H4 (cell line): ENCODE measurements at regions not wholly inside any gene's neighbourhood (a gene's known extent, or its start where the extent isn't known, plus 50 kb on each side); places are given as distances from the start of the nearest gene placed in this dataset.
"Not testable (repeated sequence)": the region's sequence is repeated elsewhere in the genome, so short reads cannot be mapped to it uniquely, and the experiment has no call there.

Experiments used
- DNase-seq: peaks from one replicate; pipeline ENCODE4 v3.0.0-alpha.2; 2015; ENCODE audit warnings: low spot score

DNA sequence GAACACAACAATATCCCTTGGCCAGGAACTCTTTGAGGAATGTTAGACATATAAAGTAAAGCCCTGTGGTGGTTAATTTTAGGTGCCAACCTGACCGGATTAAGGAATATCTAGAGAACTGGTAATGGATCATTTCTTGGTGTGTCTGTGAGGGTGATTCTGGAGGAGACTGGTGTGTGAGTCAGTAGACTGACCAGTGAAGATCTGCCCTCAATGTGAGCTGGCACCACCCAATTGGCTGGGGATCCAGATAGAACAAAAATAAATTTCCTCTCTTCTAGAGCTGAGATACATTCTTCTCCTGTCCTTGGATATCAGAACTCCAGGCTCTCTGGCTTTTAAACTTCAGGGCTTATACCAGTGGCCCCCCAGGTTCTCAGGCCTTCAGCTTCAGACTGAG lies 56.2 kb upstream of the TNPO1 start:
- DNase-seq, result no peak

DNA sequence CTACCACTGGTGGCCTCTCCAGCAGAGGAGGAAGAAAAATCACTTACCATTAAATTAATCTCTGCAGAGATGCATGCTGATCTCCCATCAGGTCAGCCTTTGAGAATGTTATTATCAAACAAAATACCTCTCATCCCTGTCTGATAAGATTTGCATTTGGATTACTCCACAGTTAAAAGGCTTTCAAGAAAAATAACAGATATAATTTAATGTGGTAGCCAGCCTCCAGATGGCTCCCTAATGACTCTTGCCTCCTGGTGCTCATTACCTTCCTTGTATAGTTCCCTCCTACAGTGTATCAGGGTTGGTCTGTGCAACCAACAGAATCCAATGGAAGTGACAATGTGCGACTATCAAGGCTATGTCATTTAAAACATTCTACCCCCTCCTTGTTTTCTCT lies 63.6 kb upstream of the TNPO1 start:
- no peak for DNase-seq

DNA sequence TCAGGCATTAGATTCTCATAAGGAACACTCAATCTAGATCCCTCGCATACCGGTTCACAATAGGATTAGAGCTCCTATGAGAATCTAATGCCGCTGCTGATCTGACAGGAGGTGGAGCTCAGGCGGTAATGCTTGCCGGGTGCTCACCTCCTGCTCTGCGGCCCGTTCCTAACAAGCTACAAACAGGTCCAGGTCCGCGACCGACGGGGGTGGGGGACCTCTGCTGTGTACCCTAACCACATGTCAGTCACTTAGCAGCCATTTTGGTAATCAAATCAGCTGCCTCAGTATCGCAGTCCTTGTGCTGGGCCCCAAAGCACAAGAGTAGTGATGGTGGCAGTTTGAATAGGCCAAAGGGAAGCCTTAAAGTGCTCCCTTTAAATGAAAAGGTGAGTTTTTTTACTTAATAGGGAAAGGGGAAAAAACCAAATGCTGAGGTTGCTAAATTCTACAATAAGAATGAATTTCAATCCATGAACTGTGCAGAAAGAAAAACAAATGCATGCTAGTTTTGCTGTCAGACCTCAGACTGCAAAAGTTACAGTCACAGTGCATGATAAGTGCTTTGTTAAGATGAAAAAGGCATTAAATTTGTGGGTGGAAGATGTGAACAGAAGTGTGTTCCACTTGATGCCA lies 67.0 kb upstream of the TNPO1 start:
- DNase-seq, result no peak

DNA sequence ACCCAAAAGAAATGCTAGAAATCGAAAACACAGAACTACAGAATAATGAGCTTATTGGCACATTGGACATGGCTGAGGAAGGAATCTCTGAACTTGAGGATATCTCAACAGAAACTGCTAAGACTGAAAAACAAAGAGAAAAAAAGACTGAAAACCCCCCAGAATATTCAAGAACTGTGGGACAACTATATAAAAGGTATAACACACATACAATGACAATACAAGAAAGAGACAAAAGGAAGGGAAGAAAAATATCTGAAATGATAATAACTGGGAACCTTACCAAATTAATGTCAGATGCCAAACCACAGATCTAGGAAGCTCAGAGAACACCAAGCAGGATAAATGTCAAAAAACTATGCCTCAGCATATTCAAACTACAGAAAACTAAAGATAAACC lies 68.6 kb upstream of the TNPO1 start:
- no peak for DNase-seq

DNA sequence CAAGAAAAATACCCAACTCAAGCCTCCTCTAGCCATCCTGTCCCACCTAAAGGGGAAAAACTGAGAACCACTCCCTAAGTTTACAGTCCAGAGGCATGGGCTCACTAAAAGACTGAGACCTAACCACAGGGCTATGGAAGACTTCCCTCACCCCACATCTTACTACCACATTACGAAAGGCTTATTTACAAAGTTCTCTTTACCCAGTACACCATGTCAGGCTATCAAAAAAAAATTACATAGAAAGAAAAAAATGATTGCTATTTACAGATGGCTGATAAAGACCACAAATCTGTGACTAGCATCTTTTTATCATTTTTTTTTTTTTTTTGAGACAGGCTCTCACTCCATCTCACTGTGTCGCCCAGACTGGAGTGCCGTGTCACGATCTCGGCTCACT lies 69.7 kb upstream of the TNPO1 start:
- DNase-seq, result peak; percentile 7

DNA sequence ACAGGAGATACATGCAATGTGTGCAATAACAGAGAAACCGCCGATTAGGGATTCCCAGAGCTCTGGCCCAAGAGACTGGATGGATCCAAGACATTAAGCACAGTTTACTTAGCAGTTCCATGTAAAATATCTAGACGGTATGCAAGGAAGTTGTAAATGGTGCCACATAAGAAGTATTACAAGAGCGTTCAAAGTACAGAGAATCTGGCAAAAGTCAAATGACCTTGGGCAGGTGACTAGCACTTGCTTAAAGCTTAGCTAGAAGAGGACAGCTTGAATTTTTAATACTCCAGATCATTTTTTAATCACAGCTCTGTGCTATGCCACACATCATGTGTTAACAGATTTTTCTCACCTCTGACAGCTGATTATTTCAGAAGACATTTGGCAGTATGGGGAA lies 72.3 kb upstream of the TNPO1 start:
- DNase-seq, result no peak

DNA sequence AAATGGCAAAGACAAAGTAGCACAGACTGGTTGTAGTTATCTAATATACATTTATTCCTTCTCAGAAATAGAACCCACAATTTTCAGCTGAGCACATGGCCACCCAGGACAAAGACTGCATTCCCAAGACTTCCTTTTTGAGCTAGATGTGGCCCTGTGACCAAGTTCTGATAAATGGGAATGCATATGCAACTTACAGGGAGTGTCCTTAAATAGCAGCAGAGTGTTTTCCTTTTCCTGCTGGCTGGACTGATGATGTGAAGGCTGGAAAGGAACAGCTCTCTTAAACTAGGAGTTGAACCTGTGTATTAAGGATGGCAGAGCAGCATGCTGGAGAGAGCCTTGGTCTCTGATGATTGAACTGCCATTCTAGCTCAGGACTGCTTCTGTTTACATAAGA lies 74.7 kb upstream of the TNPO1 start:
- DNase-seq, result no peak

DNA sequence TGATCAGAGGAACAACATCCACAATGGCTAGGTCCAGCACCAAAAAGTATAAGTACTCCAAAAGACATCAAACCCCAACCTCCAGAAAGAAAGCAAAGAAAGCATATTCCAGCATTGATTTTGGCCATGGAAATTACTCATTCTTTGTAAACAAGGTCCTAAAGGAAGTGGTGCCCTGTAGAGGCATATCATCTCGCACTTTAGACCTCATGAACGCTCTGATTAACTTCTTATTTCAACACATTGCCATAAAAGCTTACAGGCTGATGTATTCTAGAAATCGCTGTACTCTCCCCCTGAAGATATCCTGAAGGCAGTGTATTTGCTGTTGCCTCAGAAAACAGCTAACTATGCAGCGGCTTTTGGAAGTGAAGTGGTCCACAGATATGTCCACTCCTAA lies 82.7 kb upstream of the TNPO1 start:
- DNase-seq, result no peak

DNA sequence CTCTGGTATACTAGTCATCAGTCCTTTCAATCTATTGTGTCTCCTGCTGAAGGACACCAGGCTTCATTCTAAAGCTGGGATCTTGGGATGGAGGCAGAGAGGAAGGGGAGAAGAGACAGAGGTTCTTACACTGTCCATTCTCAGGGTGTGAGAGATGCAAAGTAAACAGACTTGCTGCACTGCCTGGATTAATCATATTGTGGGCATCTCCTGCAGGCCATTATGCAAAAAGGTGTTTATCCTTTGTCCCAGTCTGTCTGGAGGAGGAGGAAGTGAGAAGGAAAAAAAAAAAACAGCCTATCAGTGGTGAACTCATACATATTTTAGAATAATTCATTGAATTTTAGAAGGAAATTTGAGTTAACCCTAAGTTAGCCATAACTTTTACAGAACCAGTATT lies 92.9 kb upstream of the TNPO1 start:
- no peak for DNase-seq

DNA sequence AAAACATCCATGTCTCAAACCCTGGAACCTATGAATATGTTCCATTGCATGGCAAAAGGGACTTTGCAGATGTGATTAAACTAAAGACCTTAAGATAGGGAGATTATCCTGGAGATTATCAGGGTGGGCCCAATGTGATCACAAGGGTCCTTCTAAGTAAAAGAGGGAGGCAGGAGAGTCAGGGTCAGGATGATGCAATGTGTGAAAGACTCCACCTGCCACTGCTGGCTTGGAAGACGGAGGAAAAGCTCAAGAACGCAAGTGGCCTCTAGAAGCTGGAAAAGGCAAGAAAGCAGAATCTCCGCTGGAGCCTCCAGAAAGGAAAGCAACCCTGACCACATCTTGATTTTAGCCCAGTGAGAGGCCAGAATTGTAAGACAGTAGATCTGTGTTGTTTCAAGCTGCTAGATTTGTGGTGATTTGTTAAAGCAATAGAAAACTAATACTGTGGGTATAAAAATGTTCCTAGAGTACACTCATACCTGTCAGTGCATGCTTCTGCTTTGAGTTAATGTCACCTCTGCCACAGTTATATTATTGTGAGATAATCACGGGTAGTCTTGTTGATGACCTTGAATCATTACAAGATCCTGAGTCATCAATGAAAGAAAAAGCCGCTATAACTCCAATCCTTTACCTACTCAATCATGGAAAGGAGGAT lies 93.5 kb upstream of the TNPO1 start:
- DNase-seq, result no peak

DNA sequence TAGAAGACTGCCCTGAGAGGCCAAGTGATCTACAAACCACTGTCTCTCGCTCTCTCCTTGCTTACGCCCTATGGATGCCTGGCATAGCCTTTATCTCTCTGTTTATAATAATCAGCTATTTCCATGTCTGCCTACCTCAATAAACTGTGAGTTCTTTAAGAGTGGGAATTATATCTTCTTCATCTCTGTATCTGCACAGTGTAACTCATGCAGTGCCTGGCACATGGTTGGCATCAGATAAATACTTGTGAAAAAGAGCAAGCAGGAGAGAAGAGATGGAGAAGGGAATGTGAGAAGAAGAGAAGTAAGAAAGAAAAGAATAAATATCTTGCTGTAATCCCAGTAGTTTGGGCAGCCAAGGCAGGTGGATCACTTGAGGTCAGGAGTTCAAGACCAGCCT lies 94.6 kb upstream of the TNPO1 start:
- DNase-seq, result no peak

DNA sequence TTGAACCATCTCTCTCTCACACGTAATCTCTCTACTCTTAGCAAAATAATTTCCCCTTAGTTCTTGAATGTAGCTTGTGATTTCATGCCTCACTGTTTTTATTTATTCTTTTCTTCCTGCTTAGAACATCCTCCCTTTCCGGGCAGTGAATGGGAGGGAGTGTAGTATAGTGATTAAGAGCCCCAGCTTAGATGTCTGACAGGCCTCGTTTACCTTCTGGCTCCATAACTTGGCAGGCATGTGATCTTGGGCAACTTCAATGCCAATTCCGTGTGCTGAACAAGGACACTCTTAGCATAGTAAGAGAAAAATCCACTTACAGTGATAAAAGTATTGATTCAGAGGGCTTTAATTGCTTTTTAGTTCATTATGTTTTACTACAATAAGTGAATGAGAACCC lies 96.3 kb upstream of the TNPO1 start:
- DNase-seq, result no peak

DNA sequence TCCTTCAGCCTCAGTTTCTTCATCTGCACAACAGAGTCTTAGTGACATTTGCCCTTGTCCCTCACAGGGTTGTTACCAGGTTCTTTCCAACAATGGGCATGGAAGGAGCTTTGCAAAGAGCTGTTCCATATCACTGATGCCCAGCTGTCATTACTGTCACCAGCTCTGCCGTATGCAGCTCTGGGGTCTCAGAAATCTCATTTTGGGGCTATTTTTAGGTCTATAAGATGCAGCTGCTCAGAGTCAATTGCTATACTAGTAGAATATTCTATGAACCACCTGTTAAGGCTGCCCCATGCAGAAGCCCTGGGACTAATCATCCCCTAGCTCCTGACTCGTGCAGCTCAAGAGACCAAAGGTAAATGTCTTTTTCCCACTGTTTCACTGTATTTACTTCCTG lies 105.1 kb upstream of the TNPO1 start:
- no peak for DNase-seq

DNA sequence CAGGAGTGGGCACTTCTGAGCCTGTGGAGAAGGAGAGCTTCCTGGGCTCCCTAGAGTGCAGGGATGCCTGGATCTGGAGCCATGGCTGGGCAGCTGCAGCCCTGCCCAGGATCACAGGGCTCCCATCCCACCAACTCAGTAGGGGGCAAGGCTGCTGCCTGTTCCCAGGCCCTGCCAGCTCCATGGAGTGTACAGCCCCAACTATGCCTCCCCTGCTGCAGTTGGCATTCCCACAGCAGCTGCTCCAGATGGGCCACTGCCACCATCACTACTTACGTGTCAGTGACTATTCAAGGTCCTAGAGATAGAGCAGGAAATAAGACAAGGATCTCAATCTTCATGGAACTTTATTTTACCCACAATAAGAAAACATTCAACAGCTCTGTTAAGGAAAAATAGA lies 107.1 kb upstream of the TNPO1 start:
- no peak for DNase-seq

DNA sequence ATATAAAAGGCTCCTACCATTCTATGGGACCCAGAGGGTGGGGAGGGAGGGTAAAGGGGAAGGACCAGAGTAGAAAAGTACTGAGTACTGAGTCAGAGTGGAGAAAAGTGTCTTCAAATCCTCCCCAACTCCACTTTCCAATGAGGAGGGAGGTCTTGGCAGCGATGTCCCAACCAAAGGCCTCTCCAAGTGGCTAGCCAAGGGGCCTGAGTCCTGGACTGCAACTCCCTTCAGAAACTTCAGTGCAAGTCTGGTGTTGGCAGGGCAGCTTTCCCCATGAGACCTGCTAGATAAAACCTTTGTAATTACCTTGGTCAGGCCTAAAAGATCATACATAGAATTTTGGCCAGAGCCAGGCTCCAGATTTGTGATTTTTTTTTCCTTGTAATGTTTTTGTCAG lies 111.3 kb upstream of the TNPO1 start:
- DNase-seq, result no peak

DNA sequence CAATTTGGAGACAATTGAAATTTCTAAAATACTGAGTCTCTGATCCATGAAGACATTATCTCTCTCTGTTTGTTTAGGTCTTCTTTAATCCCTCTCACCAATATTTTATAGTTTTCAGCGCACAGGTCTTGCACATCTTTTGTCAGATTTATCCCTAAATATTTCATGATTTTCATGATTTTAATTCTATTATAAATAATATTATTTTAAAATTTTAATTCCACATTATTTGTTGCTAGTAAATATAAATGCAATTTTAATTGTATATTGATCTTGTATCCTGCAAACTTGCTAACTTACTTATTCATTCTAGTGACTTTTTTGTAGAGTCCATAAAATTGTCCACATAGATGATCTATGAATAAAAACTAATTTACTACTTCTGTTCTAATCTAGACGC lies 112.6 kb upstream of the TNPO1 start:
- no peak for DNase-seq

DNA sequence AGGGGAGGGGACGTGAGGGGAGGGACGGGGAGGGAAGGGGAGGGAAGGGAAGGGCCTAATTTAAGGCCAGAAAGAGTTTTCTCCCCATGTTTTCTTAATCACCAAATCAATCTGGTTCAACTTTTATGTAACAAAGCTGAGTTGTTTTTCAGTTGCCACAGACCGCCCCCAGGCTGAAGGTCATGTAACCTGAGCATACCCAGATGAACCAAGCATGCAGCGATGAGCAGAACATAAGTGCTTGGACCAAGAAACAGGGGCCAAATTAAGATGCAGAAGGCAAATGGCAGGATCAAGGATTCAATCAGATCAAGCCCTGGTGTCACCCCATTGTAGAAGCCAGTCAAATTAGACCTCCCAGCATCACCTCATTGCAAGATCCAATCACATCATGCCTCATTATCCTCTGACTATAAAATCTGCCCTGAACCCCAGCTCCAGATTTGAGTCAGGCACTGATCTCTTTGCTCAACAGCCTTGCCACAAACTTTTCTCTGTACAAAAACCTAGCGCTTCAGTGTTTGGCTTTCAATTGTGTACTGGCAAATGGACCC lies 113.5 kb upstream of the TNPO1 start:
- no peak for DNase-seq

DNA sequence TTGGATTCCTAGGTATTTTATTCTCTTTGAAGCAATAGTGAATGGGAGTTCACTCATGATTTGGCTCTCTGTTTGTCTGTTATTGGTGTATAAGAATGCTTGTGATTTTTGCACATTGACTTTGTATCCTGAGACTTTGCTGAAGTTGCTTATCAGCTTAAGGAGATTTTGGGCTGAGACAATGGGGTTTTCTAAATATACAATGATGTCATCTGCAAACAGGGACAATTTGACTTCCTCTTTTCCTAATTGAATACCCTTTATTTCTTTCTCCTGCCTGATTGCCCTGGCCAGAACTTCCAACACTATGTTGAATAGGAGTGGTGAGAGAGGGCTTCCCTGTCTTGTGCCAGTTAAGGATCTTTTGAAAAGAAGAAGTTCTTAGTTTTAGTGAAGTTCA lies 114.4 kb upstream of the TNPO1 start:
- DNase-seq, result not testable (repeated sequence)

DNA sequence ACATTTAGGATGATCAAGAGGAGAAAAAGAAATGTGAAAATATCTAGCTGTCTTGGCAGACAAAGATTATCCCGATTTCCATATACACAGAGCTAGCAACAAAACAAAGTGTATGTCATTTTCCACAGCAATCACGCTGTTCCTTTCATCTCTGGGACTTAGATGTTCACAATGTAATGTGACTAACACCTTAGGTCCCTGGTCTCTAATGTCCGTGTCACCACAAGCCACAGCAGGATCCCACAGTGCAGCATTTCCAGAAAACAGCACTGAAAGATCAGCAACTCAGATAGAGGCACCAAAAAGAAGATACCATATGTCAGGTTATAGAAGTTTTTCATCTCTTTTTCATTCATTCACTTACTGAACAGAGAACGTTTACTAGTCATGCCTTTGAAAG lies 118.0 kb upstream of the TNPO1 start:
- DNase-seq, result no peak

DNA sequence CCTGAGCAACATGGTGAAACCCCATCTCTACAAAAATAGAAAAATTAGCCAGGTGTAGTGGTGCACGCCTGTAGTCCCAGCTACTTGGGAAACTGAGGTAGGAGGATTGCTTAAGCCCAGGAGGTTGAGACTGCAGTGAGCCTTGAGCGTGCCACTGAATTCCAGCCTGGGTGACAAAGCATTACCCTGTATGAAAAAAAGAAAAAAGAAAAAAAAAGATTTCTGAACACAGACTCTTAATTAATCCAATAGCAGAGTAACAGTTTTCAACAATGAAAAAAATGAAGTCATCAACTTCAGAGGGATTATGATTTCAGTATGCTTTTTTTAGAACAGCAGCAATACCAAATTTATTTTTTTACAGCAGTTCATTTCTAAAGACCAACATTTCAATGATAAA lies 118.8 kb upstream of the TNPO1 start:
- no peak for DNase-seq

DNA sequence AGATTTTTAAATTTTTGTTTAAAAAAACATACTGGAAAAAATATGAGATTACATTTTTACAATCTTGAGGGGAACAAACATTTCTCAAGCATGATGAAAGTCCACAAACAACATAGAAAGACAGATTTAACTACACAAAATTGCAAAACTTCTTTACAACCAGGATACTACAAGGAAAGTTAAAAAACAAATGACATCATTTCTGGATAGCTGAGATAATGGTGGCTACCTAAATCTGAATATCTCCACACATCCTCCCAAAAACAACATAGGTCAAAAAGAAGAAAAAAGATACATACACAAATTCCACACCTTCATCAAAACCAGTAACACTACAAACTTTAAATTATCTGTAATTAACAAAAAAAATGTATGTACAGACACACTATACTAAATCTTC lies 120.8 kb upstream of the TNPO1 start:
- DNase-seq, result no peak

DNA sequence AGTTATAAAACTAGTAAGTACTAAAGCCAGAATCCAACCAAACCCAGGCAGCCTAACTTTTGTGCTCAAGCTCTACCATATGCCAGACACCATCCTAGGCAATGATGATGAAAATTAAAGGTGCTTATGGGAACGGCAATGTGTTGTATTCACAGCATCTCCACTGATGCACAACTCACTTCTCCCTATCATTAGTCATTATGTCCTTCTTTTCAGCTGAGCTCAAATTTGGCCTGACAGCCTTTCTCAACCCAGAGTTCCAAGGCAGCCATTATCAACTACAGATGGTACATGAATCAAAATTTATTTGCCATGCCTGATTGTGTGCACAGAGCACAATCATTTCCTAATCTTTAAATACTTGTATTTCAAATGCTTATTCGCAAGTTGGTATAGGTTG lies 121.6 kb upstream of the TNPO1 start:
- DNase-seq, result no peak

DNA sequence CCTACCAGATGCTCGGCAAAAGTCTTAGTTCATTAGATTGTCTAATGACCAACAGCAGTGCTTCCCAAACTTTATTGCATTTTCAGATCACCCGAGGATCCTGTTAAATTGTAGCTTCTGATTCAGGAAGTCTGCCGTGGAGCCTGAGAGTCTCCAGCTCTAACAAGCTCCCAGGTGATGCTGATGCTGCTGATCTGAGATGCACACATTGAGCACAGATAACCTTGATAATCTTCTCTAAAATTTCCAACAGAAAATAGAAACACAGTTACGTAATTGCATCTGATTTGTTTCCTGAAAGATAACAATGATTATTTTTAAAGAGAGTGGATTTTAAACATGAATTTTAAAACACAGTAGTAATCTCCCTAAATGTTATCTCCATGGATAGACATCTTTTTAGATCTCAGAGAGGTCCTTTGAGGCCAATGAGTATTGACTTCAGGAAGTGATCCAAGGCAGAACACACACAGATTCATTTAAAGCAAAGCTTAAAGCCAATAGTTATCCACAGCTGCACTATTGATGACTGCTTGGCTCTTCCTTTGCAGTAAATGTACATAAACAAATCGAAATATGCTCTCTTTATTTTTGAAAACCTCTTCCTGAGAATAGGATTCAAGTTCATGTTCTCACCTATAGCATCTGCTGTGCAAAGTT lies 122.8 kb upstream of the TNPO1 start:
- DNase-seq, result no peak
